ENCODE measurements at regions not wholly inside any gene's neighbourhood (a gene's known extent, or its start where the extent isn't known, plus 50 kb on each side); places are given as distances from the start of the nearest gene placed in this dataset.

DNA sequence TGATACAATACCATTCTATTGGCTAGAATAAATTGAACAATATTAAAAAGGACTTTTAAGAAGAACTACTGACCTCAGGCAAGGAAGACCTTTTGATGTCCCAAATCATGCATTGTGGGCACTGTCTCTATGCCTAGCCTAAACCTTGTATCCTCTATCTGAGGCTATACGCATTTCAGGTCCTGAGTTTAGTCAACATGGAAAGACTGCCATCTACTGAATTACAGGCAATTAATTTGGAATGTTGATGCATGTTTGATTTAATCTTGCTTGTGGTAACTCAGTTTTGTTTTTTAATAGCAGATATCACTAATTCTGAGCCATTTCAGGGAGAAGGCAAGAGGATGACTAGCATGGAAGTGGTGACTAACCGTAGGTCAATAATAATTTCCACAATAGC, 585.3 kb upstream of the CCNG1 start:
- TF ChIP-seq REST (IDR thresholded peaks at IDR 0.05; ENCODE audit: insufficient read depth in 1 of 2, low read depth in 2 of 2, low read length in 2 of 2), result no peak
- no peak for TF ChIP-seq SIN3A (IDR thresholded peaks at IDR 0.05; ENCODE audit: borderline replicate concordance, insufficient read depth, low read length)
- no peak for TF ChIP-seq TAF1 (IDR thresholded peaks at IDR 0.05; ENCODE audit: borderline replicate concordance, insufficient read depth, low read length)
- TF ChIP-seq FOXP2 (optimal IDR thresholded peaks at IDR 0.05; ENCODE audit: borderline replicate concordance, extremely low read depth, extremely low read length, insufficient read depth), result no peak
- no peak for TF ChIP-seq POLR2AphosphoS5 (IDR thresholded peaks at IDR 0.05; ENCODE audit: low read depth, low read length)

- TF ChIP-seq REST (IDR thresholded peaks at IDR 0.05; ENCODE audit: insufficient read depth in 1 of 2, low read depth in 2 of 2, low read length in 2 of 2) (no peak), TAF1 (IDR thresholded peaks at IDR 0.05; ENCODE audit: borderline replicate concordance, insufficient read depth, low read length) (no peak), FOXP2 (optimal IDR thresholded peaks at IDR 0.05; ENCODE audit: borderline replicate concordance, extremely low read depth, extremely low read length, insufficient read depth) (no peak), POLR2AphosphoS5 (IDR thresholded peaks at IDR 0.05; ENCODE audit: low read depth, low read length) (no peak), SIN3A (IDR thresholded peaks at IDR 0.05; ENCODE audit: borderline replicate concordance, insufficient read depth, low read length) (no peak)
These were observed 578.6 kb upstream of the CCNG1 start for GRCh38 chr5:162858770-162859169.

- TF ChIP-seq TAF1 (IDR thresholded peaks at IDR 0.05; ENCODE audit: borderline replicate concordance, insufficient read depth, low read length), result no peak
- no peak for TF ChIP-seq FOXP2 (optimal IDR thresholded peaks at IDR 0.05; ENCODE audit: borderline replicate concordance, extremely low read depth, extremely low read length, insufficient read depth)
These were observed 566.4 kb upstream of the CCNG1 start for GRCh38 chr5:162870966-162871365.

DNA sequence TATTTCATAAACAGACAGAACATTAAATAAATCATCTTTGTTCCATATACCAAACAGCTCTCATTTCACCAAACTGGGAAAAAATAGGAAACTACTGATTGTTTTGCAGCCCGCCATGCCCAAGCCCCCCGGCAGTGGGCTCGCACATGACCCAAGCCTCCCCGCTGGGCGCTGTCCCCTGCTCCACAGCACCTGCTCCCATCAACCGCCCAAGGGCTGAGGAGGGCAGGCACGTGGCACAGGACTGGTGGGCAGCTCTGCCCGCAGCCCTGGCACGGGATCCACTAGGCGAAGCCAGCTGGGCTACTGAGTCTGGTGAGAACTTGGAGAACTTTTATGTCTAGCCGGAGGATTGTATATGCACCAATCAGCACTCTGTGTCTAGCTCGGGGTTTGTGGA, 554.8 kb upstream of the CCNG1 start:
- TF ChIP-seq TAF1 (IDR thresholded peaks at IDR 0.05; ENCODE audit: borderline replicate concordance, insufficient read depth, low read length) (no peak), REST (IDR thresholded peaks at IDR 0.05; ENCODE audit: insufficient read depth in 1 of 2, low read depth in 2 of 2, low read length in 2 of 2) (no peak), FOXP2 (optimal IDR thresholded peaks at IDR 0.05; ENCODE audit: borderline replicate concordance, extremely low read depth, extremely low read length, insufficient read depth) (no peak), SIN3A (IDR thresholded peaks at IDR 0.05; ENCODE audit: borderline replicate concordance, insufficient read depth, low read length) (no peak), POLR2AphosphoS5 (IDR thresholded peaks at IDR 0.05; ENCODE audit: low read depth, low read length) (no peak)

DNA sequence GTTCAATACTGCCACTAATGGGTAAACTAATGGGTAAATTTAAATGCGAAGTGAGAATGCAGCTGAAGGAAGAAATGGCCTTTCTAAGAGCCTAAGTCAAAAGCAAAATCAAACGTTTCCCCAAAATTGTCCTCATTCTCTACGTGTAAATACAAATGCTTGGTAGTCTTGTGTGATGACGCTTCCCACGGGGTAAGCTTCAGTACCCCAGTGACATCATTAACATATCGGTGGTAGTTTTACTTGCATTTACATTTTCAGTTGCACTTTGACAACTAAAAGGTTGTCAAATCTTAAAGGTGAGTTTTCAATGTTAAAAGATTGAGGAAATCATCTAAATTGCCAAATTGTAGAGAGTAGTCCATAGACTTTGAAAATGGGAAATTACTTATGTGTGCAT, 550.7 kb upstream of the CCNG1 start:
- TF ChIP-seq FOXP2 (optimal IDR thresholded peaks at IDR 0.05; ENCODE audit: borderline replicate concordance, extremely low read depth, extremely low read length, insufficient read depth) (no peak), SIN3A (IDR thresholded peaks at IDR 0.05; ENCODE audit: borderline replicate concordance, insufficient read depth, low read length) (no peak), POLR2AphosphoS5 (IDR thresholded peaks at IDR 0.05; ENCODE audit: low read depth, low read length) (no peak)

GRCh38 chr5:162888268-162888667, 549.1 kb upstream of the CCNG1 start:
- TF ChIP-seq TAF1 (IDR thresholded peaks at IDR 0.05; ENCODE audit: borderline replicate concordance, insufficient read depth, low read length) (no peak), SIN3A (IDR thresholded peaks at IDR 0.05; ENCODE audit: borderline replicate concordance, insufficient read depth, low read length) (no peak), FOXP2 (optimal IDR thresholded peaks at IDR 0.05; ENCODE audit: borderline replicate concordance, extremely low read depth, extremely low read length, insufficient read depth) (no peak), REST (IDR thresholded peaks at IDR 0.05; ENCODE audit: insufficient read depth in 1 of 2, low read depth in 2 of 2, low read length in 2 of 2) (no peak), POLR2AphosphoS5 (IDR thresholded peaks at IDR 0.05; ENCODE audit: low read depth, low read length) (no peak)
